Mesothelial cell of epicardium (in vitro differentiated cells): ENCODE measurements at regions not wholly inside any gene's neighbourhood (a gene's known extent, or its start where the extent isn't known, plus 50 kb on each side); places are given as distances from the start of the nearest gene placed in this dataset.
"Not testable (repeated sequence)": the region's sequence is repeated elsewhere in the genome, so short reads cannot be mapped to it uniquely, and the experiment has no call there.

Experiments
- DNase-seq, 2 experiments: peaks; one replicate each; pipeline ENCODE4 v3.0.0; 2021; ENCODE audit warnings: low spot score in 2 of 2; ENCODE audit not compliant: unreplicated experiment in 2 of 2
- H3K27ac Mint-ChIP-seq: 2 replicates; pipeline ENCODE4 v1.8.0; 2021; ENCODE audit warnings: mixed read lengths
- H3K27me3 Mint-ChIP-seq: 2 replicates; pipeline ENCODE4 v1.8.0; 2021; ENCODE audit warnings: low read depth, mixed read lengths
- H3K36me3 Mint-ChIP-seq: 2 replicates; pipeline ENCODE4 v1.8.0; 2021; ENCODE audit warnings: mixed read lengths
- H3K4me1 Mint-ChIP-seq: 2 replicates; pipeline ENCODE4 v1.8.0; 2021; ENCODE audit warnings: mixed read lengths
- H3K4me3 Mint-ChIP-seq: 2 replicates; pipeline ENCODE4 v1.8.0; 2021; ENCODE audit warnings: mild to moderate bottlenecking, moderate library complexity, mixed read lengths
- H3K9me3 Mint-ChIP-seq: 2 replicates; pipeline ENCODE4 v1.8.0; 2021; ENCODE audit warnings: mixed read lengths
- TF ChIP-seq, protein P1 (sequence below): fragments of 200-600 bp; sonication (generic); IDR thresholded peaks from one replicate; pipeline ENCODE4 v1.5.0; 2021; ENCODE audit warnings: antibody characterized with exemption; ENCODE audit not compliant: unreplicated experiment

DNA sequence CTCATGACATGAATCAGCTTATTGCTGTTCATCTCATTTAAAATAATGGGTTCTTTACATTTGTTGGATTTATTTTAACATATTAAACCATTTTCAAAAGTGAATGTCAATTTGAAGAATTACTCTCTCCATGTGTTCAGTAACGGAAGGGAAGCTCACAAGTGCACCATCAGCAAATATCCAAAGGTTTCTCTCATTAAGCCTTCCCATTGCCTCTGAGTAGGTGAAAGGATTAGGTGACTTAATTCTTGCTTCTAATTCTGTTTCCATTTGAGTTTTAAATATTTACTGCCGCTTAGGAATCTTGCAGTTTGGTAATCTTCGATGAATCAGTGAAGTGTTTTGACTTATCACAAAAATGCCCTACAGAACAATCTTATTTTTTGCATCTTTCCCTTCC, 145.1 kb upstream of the NYAP2 start:
- Mint-ChIP-seq H3K36me3 (no peaks in the 10 kb centered on the region), H3K9me3 (peaks cover 13% of the 10 kb centered on the region), H3K4me1 (no peaks in the 10 kb centered on the region), H3K27ac (no peak overlapping the region), H3K4me3 (no peak overlapping the region), H3K27me3 (no peaks in the 10 kb centered on the region)
- TF ChIP-seq, protein P1, sequence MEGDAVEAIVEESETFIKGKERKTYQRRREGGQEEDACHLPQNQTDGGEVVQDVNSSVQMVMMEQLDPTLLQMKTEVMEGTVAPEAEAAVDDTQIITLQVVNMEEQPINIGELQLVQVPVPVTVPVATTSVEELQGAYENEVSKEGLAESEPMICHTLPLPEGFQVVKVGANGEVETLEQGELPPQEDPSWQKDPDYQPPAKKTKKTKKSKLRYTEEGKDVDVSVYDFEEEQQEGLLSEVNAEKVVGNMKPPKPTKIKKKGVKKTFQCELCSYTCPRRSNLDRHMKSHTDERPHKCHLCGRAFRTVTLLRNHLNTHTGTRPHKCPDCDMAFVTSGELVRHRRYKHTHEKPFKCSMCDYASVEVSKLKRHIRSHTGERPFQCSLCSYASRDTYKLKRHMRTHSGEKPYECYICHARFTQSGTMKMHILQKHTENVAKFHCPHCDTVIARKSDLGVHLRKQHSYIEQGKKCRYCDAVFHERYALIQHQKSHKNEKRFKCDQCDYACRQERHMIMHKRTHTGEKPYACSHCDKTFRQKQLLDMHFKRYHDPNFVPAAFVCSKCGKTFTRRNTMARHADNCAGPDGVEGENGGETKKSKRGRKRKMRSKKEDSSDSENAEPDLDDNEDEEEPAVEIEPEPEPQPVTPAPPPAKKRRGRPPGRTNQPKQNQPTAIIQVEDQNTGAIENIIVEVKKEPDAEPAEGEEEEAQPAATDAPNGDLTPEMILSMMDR, result no peak
- no peak for DNase-seq

DNA sequence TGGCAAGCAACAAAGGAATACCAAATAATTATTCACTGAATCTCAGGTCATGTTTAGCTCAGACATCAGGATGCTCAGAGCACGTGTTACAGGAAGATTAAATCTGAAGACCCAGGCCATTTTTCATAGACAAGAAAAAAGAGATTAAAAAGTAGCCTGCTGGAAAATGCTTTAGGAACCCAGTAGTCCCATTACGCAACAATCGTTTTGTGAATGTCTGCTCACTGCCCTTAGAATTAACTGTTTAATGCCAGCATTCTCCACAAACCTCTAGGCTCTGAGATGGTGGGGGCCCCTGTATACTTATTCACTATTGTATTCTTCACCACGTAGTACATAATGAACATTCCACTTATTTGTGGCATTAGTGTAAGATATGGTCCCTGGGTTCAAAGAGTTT, 154.6 kb upstream of the NYAP2 start:
- Mint-ChIP-seq H3K27me3 (peaks cover 3% of the 10 kb centered on the region), H3K9me3 (no peaks in the 10 kb centered on the region), H3K4me1 (peaks cover 7% of the 10 kb centered on the region), H3K36me3 (no peaks in the 10 kb centered on the region), H3K4me3 (no peak overlapping the region), H3K27ac (no peak overlapping the region)
- TF ChIP-seq, protein P1, result no peak
- DNase-seq, result no peak

DNA sequence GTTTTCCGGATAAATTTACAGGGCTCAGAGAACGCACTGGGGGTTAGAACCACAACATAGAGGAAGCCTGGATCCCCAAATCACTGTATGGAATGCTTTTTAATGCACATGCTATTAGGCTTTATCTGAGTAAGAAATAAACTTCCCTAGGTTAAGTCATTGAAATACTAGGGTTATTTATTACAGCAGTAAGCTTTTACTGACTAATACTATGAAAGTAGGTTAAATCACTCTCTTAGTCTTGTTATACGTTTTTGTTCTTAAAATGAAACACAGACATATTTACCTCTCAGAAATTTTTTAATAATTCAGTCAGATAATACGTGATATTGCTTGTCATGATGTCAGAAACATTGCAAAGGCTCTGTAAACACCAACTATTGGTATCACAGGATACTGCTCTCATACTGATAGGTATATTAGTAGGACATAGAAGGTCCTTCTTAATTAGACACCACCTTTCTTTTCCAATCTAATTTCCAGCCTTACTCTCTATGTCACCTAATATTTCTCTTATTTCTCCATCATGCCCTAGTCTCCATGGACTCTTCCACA, 162.7 kb upstream of the NYAP2 start:
- peaks cover 10% of the 10 kb centered on the region for H3K9me3 Mint-ChIP-seq
- peaks cover 7% of the 10 kb centered on the region for H3K4me1 Mint-ChIP-seq
- TF ChIP-seq, protein P1, result no peak
- no peaks in the 10 kb centered on the region for H3K27me3 Mint-ChIP-seq
- H3K36me3 Mint-ChIP-seq, result no peaks in the 10 kb centered on the region
- no peak overlapping the region for H3K27ac Mint-ChIP-seq
- no peak for DNase-seq
- no peak overlapping the region for H3K4me3 Mint-ChIP-seq

DNA sequence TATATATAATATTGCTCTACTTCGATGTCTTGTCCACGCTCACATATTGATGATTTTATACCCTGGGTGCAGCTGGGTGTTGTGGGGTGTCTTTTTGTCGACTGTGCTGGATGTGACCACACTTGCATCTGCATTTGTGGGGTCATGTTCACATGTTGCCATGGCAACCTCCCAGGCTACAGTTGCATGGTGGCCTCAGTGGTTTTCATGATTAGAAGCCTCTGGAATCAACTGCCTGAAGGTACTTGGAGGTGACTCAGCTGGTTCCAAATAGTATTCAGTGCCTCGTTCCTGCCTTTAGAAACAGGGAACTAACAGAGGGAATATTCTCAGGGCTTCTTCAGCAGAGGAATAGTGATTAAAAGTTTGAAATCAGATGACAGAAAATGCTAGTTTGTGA, 166.3 kb upstream of the NYAP2 start:
- Mint-ChIP-seq H3K27me3 (no peaks in the 10 kb centered on the region), H3K36me3 (no peaks in the 10 kb centered on the region), H3K4me3 (no peak overlapping the region), H3K4me1 (no peaks in the 10 kb centered on the region), H3K9me3 (peaks cover 9% of the 10 kb centered on the region), H3K27ac (no peak overlapping the region)
- TF ChIP-seq, protein P1, result no peak
- DNase-seq, result no peak

DNA sequence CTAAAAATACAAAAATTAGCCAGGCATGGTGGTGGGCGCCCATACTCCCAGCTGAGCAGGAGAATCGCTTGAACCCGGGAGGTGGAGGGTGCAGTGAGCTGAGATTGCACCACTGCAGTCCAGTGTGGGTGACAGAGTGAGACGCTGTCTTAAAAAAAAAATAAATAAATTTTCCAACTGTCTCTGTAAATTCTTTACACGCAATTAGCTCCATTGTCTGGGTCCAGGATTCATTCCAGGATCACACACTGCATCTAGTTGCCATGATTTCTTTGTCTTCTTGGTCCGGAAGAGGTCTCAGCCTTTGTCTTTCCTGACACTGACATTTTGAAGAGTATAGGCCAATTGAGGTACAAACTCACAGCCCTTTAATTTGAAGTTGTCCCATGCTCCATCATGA, 167.6 kb upstream of the NYAP2 start:
- TF ChIP-seq, protein P1, result no peak
- Mint-ChIP-seq H3K27me3 (no peaks in the 10 kb centered on the region), H3K9me3 (no peaks in the 10 kb centered on the region), H3K36me3 (no peaks in the 10 kb centered on the region), H3K4me1 (no peaks in the 10 kb centered on the region), H3K4me3 (no peak overlapping the region), H3K27ac (no peak overlapping the region)
- no peak for DNase-seq

DNA sequence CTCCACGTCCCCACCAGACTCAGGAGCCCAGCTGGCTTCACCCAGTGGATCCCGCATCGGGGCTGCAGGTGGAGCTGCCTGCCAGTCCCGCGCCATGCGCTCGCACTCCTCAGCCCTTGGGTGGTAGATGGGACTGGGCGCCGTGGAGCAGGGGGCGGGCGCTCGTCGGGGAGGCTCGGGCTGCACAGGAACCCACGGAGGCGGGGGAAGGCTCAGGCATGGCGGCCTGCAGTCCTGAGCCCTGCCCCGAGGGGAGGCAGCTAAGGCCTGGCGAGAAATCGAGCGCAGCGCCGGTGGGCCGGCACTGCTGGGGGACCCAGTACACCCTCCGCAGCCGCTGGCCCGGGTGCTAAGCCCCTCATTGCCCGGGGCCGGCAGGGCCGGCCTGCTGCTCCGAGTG, 170.2 kb upstream of the NYAP2 start:
- H3K4me1 Mint-ChIP-seq, H3K9me3 Mint-ChIP-seq, H3K27ac Mint-ChIP-seq, DNase-seq, H3K36me3 Mint-ChIP-seq, H3K27me3 Mint-ChIP-seq, H3K4me3 Mint-ChIP-seq: not testable (repeated sequence)
